Aorta (tissue), 5 donors: ENCODE measurements at regions not wholly inside any gene's neighbourhood (a gene's known extent, or its start where the extent isn't known, plus 50 kb on each side); places are given as distances from the start of the nearest gene placed in this dataset.

Experiments
- ATAC-seq: fragments of 200-7000 bp; cut with Tn5 transposase; one replicate; pipeline ENCODE4 v1.9.1; 2022; ENCODE audit warnings: moderate library complexity; ENCODE audit not compliant: low FRiP score
- DNase-seq, 2 donors: peaks; one replicate each; pipeline ENCODE4 v3.0.0-alpha.2; 2020
- H3K27ac ChIP-seq, 2 donors: one replicate each; pipeline ENCODE4 v1.5.1; 2013; ENCODE audit warnings: low read length in 2 of 2, mild to moderate bottlenecking in 2 of 2, moderate library complexity in 2 of 2, control low read depth in 1 of 2, inconsistent platforms in 1 of 2, low read depth in 1 of 2
- H3K27me3 ChIP-seq, 2 donors: one replicate each; pipeline ENCODE4 v1.6.1; 2013; ENCODE audit warnings: control low read depth in 1 of 2, low read length in 1 of 2, mild to moderate bottlenecking in 1 of 2, moderate library complexity in 1 of 2; ENCODE audit not compliant: insufficient read depth in 2 of 2, control insufficient read depth in 1 of 2
- H3K36me3 ChIP-seq, 2 donors: one replicate each; pipeline ENCODE4 v1.6.1; 2013; ENCODE audit warnings: control low read depth in 1 of 2, low read length in 1 of 2, mild to moderate bottlenecking in 1 of 2; ENCODE audit not compliant: insufficient read depth in 2 of 2, control insufficient read depth in 1 of 2
- H3K4me1 ChIP-seq, 2 donors: one replicate each; pipeline ENCODE4 v1.6.1; 2013; ENCODE audit warnings: low read length in 2 of 2, control low read depth in 1 of 2, mild to moderate bottlenecking in 1 of 2, moderate library complexity in 1 of 2; ENCODE audit not compliant: insufficient read depth in 2 of 2, control insufficient read depth in 1 of 2
- H3K4me3 ChIP-seq, 2 donors: one replicate each; pipeline ENCODE4 v1.5.1; 2013; ENCODE audit warnings: low read length in 2 of 2, control low read depth in 1 of 2, mild to moderate bottlenecking in 1 of 2
- H3K9me3 ChIP-seq: one replicate; pipeline ENCODE4 v1.6.1; 2013; ENCODE audit warnings: mild to moderate bottlenecking, low read length; ENCODE audit not compliant: control insufficient read depth
- WGBS, 2 donors: extraction: QIAGEN DNeasy Blood & Tissue Kit; methylation state at CpG; one replicate each; pipeline ENCODE4 v1.1.7; 2013; 5-methylcytosine and 5-hydroxymethylcytosine counted together
- intact Hi-C, 2 donors: fragments of 100-400 bp; cut with DNase I; formaldehyde crosslinking; loops; one replicate each; pipeline versions ENCODE4 v1.14.2 to v1.15.0; 2022
- donor health status: healthy with polysubstance abuse.
- donor health status: Bipolar disorder and iron deficiency.
- donor health status: DM: no; HTN: no; CAD: no.
- donor health status: DM: no; HTN: no; CAD: no.
- donor health status: DM: yes; HTN: yes; CAD: no.

GRCh38 chr4:11182586-11183355 lies 245.9 kb downstream of the HS3ST1 start:
- intact Hi-C loops = no loop called here
- ATAC-seq = no peak

GRCh38 chr4:11182031-11182430 lies 246.7 kb downstream of the HS3ST1 start:
- DNase-seq = no peak
- no peaks in the 10 kb centered on the region for H3K9me3 ChIP-seq
- no peak overlapping the region for H3K27ac ChIP-seq
- ATAC-seq = no peak
- no peaks in the 10 kb centered on the region for H3K36me3 ChIP-seq
- intact Hi-C loops = no loop called here
- H3K4me1 ChIP-seq = no peaks in the 10 kb centered on the region
- H3K27me3 ChIP-seq = no peaks in the 10 kb centered on the region
- no peak overlapping the region for H3K4me3 ChIP-seq

More at GRCh38 chr4:11182586-11183355, 245.9 kb downstream of the HS3ST1 start:
- Histone ChIP-seq H3K4me1 (no peaks in the 10 kb centered on the region), H3K27ac (no peak overlapping the region), H3K4me3 (no peak overlapping the region), H3K36me3 (no peaks in the 10 kb centered on the region), H3K9me3 (no peaks in the 10 kb centered on the region), H3K27me3 (no peaks in the 10 kb centered on the region)
- WGBS, 2 donors = 74 to 76% methylated on average over 1 of the region's 1 CpG
- no peak for DNase-seq

GRCh38 chr4:11179796-11180195 lies 248.9 kb downstream of the HS3ST1 start:
- H3K4me1 ChIP-seq = no peaks in the 10 kb centered on the region
- no peak overlapping the region for H3K27ac ChIP-seq
- ATAC-seq (no peak), DNase-seq (no peak)
- H3K36me3 ChIP-seq = no peaks in the 10 kb centered on the region
- intact Hi-C loops = no loop called here
- H3K27me3 ChIP-seq = no peaks in the 10 kb centered on the region
- no peak overlapping the region for H3K4me3 ChIP-seq
- no peaks in the 10 kb centered on the region for H3K9me3 ChIP-seq
- 94 to 95% methylated on average over 2 of the region's 2 CpGs for WGBS, 2 donors

- 89 to 94% methylated on average over 5 of the region's 5 CpGs for WGBS, 2 donors
- ATAC-seq (no peak), DNase-seq (no peak)
- H3K27ac ChIP-seq = no peak overlapping the region
- H3K27me3 ChIP-seq = no peaks in the 10 kb centered on the region
- H3K4me3 ChIP-seq = no peak overlapping the region
- intact Hi-C loops = no loop called here
- no peaks in the 10 kb centered on the region for H3K4me1 ChIP-seq
- H3K36me3 ChIP-seq = no peaks in the 10 kb centered on the region
- no peaks in the 10 kb centered on the region for H3K9me3 ChIP-seq
Observed at GRCh38 chr4:11178433-11178832, 250.3 kb downstream of the HS3ST1 start.

- H3K27ac ChIP-seq = no peak overlapping the region
- no peaks in the 10 kb centered on the region for H3K27me3 ChIP-seq
- DNase-seq (no peak), ATAC-seq (no peak)
- H3K4me3 ChIP-seq = no peak overlapping the region
- no peaks in the 10 kb centered on the region for H3K36me3 ChIP-seq
- H3K4me1 ChIP-seq = no peaks in the 10 kb centered on the region
- intact Hi-C loops = no loop called here
- no peaks in the 10 kb centered on the region for H3K9me3 ChIP-seq
Observed at GRCh38 chr4:11175374-11175773, 253.3 kb downstream of the HS3ST1 start.

GRCh38 chr4:11166606-11167005 lies 262.1 kb downstream of the HS3ST1 start:
- ATAC-seq = no peak
- no peak overlapping the region for H3K27ac ChIP-seq
- intact Hi-C loops = no loop called here
- DNase-seq = no peak
- H3K9me3 ChIP-seq = no peaks in the 10 kb centered on the region
- H3K36me3 ChIP-seq = no peaks in the 10 kb centered on the region
- H3K4me1 ChIP-seq = no peaks in the 10 kb centered on the region
- no peak overlapping the region for H3K4me3 ChIP-seq
- no peaks in the 10 kb centered on the region for H3K27me3 ChIP-seq

- Histone ChIP-seq H3K27me3 (no peaks in the 10 kb centered on the region), H3K4me3 (no peak overlapping the region), H3K9me3 (no peaks in the 10 kb centered on the region), H3K4me1 (no peaks in the 10 kb centered on the region), H3K36me3 (no peaks in the 10 kb centered on the region), H3K27ac (no peak overlapping the region)
- DNase-seq (no peak), ATAC-seq (no peak)
- WGBS, 2 donors = 87 to 92% methylated on average over 4 of the region's 4 CpGs
- intact Hi-C loops = no loop called here
Observed at GRCh38 chr4:11166034-11166433, 262.7 kb downstream of the HS3ST1 start.

GRCh38 chr4:11165052-11165451 lies 263.6 kb downstream of the HS3ST1 start:
- 73 to 74% methylated on average over 5 of the region's 5 CpGs for WGBS, 2 donors
- H3K4me3 ChIP-seq = no peak overlapping the region
- no peaks in the 10 kb centered on the region for H3K9me3 ChIP-seq
- H3K4me1 ChIP-seq = no peaks in the 10 kb centered on the region
- intact Hi-C loops = no loop called here
- H3K27ac ChIP-seq = no peak overlapping the region
- H3K36me3 ChIP-seq = no peaks in the 10 kb centered on the region
- no peak for DNase-seq
- no peak for ATAC-seq
- no peaks in the 10 kb centered on the region for H3K27me3 ChIP-seq

- H3K27me3 ChIP-seq = no peaks in the 10 kb centered on the region
- DNase-seq (no peak), ATAC-seq (no peak)
- no peak overlapping the region for H3K27ac ChIP-seq
- intact Hi-C loops = no loop called here
- H3K4me1 ChIP-seq = no peaks in the 10 kb centered on the region
- no peaks in the 10 kb centered on the region for H3K36me3 ChIP-seq
- H3K4me3 ChIP-seq = no peak overlapping the region
- H3K9me3 ChIP-seq = no peaks in the 10 kb centered on the region
Observed at GRCh38 chr4:11160288-11160687, 268.4 kb downstream of the HS3ST1 start.
